ENCODE measurements at regions not wholly inside any gene's neighbourhood (a gene's known extent, or its start where the extent isn't known, plus 50 kb on each side); places are given as distances from the start of the nearest gene placed in this dataset.
A peak's percentile ranks its signal among the peaks of the same experiment; 100 is the strongest.

DNA sequence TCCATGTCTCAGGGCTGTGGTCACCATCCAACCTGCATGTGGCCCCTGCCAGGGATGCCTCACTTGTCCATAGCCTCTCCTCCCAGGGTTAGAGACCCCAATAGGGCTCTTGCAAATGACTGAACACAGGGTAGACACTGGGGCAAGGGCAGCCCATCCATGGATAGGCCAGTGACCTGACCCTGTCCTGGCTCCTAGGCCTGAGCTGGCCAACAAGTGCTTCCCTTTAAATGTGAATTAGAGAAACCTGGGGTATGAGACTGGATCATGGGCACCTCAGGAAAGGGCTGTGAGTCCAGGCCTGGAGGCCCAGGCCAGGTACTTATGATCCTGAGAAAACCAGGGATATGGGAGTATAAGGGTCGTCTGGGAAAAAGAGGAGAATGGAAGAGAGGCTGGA is 64.5 kb downstream of the COPS8 start:
- DNase-seq = no peak

DNA sequence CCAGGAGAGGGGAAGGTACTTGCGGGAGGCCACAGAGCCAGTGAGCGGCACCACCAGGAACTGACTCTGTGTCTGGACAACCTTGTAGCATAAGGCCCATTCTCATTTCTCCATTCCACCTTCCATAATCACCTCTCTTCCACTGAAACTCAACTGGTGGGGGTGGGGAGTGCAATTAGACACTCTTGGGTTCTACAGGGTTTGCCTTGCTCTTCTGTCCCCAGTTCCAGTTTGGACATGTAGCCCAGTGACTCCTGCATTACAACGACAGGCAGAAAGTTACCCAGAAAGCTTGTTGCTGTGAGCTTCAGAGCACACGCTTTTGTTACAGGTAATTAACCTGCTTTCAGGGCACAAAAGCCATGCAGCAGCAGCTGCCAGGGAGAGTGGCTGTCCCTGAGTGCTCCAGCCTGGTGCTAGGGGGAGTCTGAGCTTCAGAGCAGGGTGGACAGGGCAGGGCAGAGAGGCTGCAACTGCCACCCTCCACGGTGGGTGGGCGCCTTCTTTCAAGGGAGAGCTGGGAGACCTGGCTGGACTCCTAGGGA is 65.2 kb downstream of the COPS8 start:
- no peak for DNase-seq

DNA sequence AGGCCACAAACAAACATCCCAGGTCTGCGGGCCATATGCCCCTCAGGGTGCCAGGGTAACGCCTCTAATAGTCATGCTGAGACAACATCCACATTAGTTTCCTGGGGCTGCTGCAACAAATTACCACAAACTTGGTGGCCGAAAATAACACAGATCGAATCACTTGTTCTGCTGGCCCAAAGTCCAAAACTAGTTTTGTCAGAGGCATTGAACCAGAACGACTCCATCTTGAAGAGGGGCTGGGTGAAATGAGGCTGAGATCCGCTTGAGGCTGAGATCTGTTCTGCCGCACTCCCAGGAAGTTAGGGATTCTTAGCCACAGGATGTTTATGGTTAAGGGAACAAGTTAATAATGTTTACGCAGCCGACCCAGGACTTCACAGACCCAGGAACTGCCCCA is 66.7 kb downstream of the COPS8 start:
- DNase-seq = no peak

DNA sequence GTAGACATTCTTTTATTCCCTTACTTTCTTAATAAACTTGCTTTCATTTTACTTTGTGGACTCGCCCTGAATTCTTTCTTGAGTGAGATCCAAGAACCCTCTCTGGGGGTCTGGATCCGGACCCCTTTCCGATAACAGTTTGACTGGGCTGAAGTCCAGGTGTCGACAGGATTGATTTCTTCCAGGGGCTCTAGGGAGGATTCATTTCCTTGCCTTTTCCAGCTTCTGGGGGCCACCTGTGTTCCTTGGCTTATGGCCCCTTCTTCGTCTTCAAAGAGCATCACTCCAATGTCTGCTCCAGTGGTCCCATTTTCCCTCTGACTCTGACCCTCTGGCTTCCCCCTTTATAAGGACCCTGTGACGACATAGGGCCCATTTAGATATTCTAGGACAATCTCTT is 67.5 kb downstream of the COPS8 start:
- DNase-seq = no peak

DNA sequence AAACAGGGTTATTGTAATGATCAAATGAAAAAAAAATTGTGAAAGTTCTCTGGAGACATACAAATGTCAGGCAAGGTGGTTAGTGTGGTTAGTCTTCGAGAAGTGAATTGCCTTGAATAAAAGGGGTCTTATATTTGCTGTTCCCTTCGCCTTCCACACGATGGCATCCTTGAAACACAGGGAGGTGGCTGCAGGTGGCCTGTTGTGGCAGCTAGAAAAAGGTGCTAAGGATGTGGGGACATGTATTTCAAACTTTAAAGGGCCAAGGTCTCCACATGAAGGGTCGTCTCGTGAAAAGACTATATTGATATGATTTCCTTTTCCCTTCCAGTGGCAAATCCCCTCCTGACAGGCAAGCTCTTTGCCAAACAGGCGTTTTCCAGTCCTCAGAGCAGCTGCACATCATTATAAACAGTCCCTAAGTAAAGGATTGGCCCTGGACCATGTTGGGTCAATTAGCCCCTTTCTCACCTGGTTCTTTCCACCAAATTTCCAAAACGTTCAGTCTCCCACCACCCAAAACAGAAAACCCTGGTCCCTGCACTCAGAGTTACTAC is 68.5 kb downstream of the COPS8 start:
- DNase-seq = peak; percentile 3

DNA sequence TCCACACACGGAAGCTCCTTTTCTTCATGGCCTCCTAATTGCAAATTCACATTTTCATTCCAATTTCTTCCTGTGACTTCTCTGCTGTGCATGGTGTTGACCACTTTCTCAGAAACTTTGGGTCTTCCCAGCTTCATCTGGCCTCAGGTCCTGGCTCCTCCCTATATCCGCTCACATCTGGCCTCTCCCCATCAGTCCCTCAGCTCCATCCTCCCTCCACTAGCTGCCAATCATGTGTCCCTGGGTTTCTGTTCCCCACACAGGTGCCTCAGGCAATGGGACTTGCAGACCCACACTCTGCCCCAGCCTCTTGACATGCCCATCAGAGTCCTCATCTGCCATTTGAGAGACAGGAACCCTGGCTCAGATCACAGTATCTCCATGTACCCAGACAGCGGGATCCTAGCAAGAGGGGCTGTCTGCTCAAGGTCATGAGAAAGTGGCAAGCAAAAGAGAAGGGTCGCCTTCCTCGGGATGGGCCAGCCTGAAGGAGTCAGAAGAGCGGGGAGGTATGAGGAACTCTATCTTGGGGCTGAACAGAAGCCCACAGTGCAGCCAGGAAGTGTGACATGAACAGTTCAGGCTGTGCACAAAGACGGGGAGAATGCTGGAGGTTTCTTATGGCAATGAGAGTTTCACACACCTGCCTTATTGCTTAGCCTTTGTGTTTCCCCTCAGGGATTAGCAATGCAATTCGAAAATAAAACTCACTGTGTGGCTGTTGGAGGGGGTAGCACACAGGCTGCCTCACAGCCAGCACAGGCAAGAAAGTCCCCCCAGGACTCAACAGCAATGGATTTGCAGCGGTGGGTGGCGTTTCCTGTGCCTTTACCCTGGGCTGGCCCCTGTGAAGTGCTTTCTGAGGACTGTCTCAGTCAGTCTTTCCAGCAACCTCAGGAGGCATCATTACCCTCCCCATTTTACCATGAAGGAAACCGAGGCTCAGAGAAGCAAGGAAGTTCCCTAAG is 69.5 kb downstream of the COPS8 start:
- no peak for DNase-seq

DNA sequence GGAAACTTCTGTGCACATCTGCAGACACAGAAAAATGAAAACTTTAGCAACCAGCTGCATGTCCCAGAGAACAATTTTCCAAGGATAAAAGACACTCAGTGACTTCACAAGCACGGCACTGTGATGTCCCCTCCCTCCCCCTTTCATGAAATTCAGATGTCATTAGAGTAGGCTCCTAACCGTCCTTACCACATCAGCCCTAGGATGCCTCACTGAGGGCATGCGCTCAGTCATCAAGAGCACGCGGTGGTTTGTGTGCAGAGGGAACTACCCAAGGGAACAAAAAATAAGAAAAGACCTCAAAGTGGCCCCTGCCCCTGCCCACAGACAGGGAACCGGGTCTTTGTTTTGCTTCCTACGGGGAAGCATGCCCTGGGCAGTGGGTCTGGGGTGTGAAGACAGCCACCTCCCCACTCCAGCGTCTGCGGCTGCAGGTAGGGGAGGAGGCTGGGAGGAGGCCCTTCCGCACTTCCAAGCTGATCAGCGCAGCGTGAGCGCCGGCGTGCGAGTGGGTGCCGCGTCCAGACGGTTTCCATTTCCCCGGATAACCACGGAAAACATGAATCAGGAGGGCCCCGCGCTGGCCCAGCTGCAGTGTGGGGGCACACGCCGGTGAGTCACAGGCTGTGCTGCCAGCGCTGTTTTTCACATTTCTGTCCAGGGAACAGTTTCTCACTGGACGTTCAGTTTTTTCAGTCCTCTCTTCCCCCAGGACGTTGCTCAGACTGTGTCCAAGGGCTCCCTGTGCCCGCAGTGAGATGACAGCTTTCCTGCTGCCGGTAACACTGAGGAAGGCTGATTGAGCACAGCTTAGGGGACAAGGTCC is 70.6 kb downstream of the COPS8 start:
- no peak for DNase-seq

DNA sequence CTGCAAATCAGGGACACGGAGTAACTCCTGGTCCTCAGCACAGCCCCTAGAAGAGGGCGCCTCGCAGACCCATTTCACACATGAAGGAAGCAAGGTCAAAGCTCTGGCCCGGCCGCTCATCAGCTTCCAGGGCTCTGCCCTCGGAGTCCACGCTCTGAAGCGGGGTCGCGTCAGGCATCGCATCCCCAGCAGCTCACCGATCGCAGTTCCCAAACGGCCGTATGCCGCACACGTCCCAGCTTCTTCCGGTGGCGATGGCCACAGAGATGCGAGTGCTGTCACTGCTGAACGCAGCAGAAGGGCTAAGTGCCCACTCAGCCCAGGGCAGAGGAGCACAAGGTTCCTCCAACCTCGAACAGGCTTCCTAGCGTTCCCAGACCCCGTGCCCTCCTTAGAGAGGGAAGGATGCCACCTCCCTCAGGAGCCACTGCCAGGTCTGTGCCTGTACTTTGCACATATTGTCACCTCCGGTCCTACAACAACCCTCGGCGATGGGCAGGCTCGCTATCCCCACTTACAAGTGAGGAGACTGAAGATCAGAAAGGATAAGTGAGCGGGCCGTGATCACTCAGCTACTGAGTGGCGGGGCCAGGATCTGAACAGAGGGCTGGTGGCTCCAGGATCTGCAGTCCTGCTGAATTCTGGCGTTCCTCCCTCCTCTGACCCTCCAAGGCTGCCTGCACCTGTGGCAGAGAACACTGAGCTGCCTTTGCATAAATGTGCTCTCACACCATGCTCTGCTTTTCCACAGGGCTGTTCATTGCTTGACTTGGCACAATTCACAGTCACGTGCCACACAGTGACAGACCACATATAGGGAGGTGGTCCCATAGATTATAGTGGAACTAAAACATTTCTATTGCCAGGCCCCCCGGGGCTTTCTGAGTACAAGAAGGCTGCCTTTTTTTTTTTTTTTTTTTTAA is 71.4 kb downstream of the COPS8 start:
- DNase-seq = no peak

DNA sequence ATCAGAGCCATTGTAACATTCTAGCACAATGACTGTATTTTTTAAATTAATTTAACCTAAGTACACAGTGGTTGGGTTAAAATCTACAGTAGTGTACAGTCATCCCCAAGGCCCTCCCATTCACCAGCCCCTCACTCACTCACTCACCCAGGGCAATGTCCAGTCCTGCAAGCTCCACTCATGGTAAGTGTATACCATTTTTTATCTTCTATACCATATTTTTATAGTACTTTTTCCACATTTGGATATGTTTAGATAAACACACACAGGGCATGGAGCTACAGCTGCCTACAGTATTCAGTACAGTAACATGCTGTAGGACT is 72.1 kb downstream of the COPS8 start:
- no peak for DNase-seq

DNA sequence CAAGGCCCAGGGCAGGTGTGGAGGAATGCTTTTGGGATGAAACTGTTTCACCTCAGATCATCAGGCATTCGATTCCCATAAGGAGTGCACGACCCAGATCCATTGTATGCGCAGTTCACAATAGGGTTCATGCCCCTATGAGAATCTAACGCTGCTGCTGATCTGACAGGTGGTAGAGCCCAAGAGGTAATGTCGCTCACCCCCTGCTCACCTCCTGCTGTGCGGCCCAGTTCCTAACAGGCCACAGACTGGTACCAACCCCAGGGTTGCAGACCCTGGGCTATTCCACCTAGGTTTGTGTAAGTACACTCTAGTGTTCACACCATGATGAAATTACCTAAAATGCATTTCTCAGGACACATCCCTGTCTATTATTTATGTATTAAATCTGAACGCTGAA is 72.5 kb downstream of the COPS8 start:
- DNase-seq = no peak

DNA sequence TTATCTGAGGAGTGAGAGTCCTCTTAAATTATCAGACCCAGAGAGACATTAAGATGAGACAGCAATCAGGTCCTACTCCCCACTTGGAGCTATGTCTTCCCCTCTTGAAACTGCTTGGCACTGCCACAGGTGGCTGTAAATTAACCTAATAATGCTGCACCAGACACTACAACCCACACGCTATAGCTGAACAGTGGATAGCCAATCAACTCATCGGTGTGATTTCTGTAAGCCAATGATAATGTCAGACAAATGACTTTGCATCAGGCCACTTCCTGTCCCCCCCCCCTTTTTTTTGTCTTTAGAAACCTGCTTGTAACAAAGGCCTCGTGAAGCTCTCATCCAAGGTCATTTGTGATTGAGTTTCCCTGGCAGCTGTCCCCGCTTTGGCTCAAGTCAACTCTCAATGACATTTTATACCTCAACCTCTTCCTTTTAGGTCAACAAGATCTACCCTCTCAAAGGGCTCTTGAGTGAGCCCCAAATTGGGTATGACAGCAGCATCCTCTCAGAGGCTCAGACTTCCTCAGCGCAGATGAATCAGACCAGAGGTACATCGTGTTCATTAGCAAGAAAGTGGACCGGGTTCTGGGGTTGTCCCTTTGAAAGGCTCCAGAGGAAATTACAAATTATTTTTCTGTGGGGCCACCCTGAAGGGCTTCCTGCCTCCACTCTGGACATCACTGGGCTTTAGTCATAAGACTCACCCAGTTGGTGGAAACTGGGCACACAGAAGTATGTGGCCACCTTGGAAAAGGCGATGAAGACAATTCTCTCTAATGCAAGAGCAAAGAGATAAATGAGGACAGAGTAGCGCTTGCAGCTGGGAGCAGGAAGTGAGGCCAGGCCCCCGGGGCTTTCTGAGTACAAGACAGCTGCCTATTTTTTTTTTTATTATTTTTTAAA is 73.6 kb downstream of the COPS8 start:
- no peak for DNase-seq

DNA sequence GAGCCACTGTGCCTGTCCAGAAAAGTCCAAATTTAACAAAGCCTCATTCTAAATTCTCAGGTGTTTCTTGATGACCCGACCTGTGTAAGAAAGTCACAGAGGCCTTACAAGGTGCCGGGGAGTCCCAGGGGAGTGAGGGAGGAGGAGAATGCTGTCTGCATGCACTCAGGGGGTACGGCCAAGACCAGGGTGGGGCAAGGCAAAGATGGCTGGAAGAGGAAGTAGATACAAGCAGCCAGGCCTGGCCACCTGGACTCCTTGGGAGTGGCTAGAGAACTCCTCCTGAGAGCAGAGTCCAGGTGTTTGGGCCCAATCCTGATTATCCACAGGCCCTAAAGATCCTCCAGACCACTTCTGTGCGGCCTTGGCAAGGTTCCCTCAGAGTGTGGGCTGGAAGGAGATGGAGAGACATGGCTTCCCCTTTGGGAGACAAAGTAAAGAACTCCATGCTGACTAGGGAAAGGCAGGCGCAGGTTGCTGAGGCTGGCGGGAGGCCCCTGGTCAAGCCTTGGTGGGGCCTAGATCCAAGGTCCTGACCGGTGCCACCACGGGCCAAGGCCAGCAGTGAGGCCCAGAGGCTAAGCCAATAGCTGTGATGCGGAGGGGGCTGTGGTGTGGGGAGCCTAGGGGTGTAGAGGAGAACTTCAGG is 74.7 kb downstream of the COPS8 start:
- DNase-seq = no peak

DNA sequence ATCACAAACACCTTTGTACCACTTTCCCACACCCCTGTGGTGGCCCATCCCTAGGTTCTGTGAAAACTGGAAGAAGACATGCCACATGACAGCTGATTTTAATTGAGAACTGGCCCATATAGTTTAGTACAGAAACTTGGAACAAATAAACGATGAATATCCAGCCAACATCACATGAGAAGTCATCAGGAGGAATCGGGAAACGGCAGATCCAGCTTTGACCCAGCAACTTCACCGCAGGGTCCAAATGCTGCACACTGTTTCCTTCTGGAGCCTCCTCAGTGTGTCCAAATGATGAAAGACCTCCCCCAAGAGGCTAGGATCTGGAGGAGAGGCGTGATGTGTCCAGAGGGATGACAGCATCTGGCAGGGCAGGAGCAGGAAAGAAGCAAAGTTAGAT is 75.5 kb downstream of the COPS8 start:
- no peak for DNase-seq

DNA sequence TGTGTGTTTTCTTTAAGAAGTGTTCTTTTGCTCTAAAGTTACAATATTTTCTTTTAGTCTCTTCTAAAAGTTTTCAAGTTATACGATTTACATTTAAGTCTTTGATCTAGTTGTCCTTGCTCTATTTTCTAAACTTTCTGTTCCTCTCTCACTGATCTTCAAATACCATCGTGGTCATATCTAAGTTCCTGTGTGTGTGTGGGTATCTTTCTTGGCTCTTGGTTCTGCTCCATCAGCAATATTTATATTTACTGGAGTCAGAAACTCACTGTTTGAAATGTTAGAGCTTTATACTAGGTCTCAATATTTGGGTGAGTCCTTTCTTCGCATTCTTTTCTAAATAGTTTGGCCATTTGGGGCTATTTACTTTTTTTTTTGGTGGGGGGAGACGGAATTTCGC is 77.3 kb downstream of the COPS8 start:
- no peak for DNase-seq

DNA sequence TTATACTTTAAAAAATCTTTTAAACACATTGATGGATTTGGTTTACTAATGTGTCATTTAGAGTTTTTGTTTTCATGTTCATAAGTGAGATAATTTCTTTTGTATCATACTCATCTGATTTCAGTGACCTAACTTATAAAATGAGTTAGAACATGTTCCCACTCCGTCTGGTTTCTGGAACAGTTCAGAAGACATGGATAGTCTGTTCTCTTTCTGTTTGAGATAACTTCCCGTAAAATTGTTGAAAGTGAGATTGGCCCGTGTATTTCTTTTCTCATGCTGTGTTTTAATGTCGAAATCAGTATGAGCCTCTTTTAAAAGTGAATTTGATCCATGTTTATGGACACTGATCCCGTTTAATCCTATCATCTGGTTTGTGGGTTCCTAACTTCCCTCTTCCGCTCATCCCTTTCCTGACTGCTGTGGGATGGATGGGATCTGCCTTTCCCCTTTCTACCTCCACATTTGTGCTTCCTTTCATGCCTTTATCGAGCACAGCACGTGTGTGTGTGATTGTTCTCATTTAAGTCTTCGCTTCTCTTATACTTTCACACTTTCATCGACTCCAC is 78.9 kb downstream of the COPS8 start:
- DNase-seq = no peak

DNA sequence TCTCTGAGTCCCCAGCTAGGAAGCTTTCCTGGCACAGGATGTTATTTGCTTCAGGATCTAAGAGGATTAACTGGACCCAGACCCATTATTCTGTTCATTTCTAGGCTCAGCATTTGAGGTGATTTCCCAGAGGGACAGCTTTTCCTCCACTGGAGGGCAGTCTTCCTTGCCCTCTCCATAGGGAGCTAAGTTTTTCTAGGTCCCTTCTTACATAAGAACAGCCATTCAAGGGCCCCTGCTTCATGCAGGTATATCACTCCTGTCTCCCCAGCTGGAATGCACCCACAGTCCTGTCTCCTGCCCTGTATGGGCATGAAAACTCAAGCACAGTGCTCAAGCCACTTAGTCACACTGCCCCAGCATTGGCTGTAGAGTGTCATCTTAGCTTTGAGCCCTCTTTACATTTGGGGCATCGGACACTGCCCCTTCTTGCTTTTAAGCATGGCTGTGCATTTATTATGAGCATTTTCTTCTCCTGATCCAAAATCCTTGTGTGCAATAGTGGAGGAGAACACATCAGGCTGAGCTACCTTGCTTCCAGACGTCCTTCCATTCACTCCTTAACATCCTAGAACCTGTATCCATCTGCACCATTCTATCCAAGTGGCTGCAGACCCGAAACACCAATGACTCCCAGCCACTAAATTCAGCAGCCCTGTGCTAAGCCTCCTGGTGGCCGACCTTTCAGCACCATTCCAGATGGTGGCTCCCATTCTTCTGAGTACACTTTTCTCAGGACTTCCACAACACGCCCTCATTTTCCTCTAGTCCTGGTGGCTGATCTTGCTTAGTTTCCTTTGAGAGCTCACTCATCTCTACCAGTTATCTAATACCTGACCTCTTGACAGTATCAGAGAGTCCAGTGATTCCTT is 80.0 kb downstream of the COPS8 start:
- no peak for DNase-seq

DNA sequence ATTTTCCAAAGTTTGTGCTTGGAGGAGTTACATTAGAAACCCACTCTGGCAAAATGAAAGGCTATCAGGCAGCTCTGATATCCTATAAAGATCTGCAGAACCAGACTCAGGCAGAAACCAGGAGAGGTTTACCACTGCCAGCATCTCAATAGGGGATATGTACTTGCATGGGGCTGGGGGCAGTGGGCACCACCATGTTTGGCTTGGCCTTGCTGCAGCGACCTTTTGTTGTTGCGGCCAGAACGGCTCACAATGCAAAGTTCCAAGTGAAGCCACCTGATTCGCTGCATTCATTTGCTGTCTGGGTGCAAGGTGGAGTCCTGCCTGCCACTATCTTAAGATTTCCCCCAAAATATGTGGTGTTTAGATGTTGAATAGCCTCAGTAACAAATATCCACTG is 81.3 kb downstream of the COPS8 start:
- no peak for DNase-seq

DNA sequence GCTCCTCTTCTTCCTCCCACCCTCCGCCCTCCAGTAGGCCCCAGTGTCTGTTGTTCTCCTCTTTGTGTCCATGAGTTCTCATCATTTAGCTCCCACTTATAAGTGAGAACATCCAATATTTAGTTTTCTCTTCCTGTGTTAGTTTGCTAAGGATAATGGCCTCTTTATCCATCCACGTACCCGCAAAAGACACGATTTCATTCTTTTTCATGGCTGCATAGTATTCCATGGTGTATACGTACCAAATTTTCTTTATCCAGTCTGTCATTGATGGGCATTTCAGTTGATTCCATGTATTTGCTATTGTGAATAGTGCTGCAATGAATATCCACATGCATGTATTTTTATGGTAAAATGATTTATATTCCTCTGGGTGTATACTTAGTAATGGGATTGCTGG is 82.2 kb downstream of the COPS8 start:
- no peak for DNase-seq

DNA sequence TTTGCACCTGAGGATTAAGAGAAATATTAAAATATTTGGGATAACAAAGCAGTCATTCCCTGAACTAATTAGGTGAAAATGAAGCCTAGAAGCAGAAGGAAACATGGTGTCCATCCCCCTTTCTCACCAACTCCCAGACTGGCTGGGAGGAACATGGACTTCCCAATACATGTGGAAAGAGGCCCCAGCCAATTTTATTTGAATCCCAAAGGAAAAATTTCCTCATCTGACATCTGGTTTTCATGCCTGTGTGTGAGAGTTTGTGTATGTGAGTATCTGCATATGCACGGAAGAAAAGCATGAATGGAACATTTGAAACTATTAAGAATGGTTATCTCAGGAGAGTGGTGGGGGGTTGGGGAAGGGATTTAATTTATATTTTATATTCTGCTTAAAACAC is 84.3 kb downstream of the COPS8 start:
- no peak for DNase-seq

DNA sequence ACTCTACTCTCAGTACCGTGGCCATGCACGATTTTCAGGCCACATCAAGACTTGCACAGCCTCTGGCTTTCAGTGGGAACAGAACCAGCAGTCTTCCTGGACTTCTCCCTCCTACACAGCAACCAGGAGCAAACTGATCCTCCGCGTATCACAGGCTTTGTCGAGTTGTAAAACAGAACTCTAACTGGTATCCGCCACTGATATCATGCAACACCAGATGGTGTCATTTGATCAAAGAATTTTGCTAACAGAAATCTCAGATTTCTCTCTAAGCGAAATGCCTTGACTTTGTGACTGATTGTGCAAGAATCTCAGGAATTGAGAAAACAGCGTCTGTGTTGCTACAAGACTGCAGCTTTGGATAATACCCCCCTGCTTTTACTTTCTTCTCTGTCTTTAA is 85.7 kb downstream of the COPS8 start:
- DNase-seq = no peak

Measured in COR-L47 (cell line).